Left ventricle myocardium inferior (tissue), 1 donor: ENCODE measurements at regions not wholly inside any gene's neighbourhood (a gene's known extent, or its start where the extent isn't known, plus 50 kb on each side); places are given as distances from the start of the nearest gene placed in this dataset.

Experiments
- DNase-seq: peaks from one replicate; pipeline ENCODE4 v3.0.0-alpha.2; 2020
- H3K27ac ChIP-seq: fragments of 200-600 bp; replicated peaks from 2 replicates; pipeline ENCODE4 v1.8.0; 2021
- H3K27me3 ChIP-seq: fragments of 200-600 bp; 2 replicates; pipeline ENCODE4 v1.8.0; 2021; ENCODE audit warnings: low read depth
- H3K36me3 ChIP-seq: fragments of 200-600 bp; 2 replicates; pipeline ENCODE4 v1.8.0; 2021
- H3K4me1 ChIP-seq: fragments of 200-600 bp; 2 replicates; pipeline ENCODE4 v1.8.0; 2021
- H3K4me3 ChIP-seq: fragments of 200-600 bp; 2 replicates; pipeline ENCODE4 v1.8.0; 2021; ENCODE audit warnings: mild to moderate bottlenecking, moderate library complexity
- H3K9me3 ChIP-seq: fragments of 200-600 bp; replicated peaks from 2 replicates; pipeline ENCODE4 v1.8.0; 2021
- CTCF ChIP-seq: fragments of 200-600 bp; IDR thresholded peaks from 2 replicates; pipeline ENCODE4 v1.8.0; 2021; ENCODE audit warnings: antibody characterized with exemption, mild to moderate bottlenecking, borderline replicate concordance
- intact Hi-C: fragments of 100-400 bp; cut with micrococcal nuclease; formaldehyde crosslinking; loops from one replicate; pipeline ENCODE4 v1.11.0; 2022
- donor health status: DM: no; HTN: yes; CAD: no; lungs with severe emphysema.

- H3K27me3 ChIP-seq, result peaks cover 84% of the 10 kb centered on the region
- no peak for TF ChIP-seq CTCF
- intact Hi-C loops, result no loop called here
These were observed 85.6 kb upstream of the HOXC13 start for GRCh38 chr12:53852992-53853391.

GRCh38 chr12:53854701-53855316, 83.8 kb upstream of the HOXC13 start:
- H3K4me3 ChIP-seq, result no peak overlapping the region
- no peaks in the 10 kb centered on the region for H3K9me3 ChIP-seq
- intact Hi-C loops, result no loop called here
- no peak overlapping the region for H3K27ac ChIP-seq
- H3K36me3 ChIP-seq, result no peaks in the 10 kb centered on the region
- H3K4me1 ChIP-seq, result no peaks in the 10 kb centered on the region
- H3K27me3 ChIP-seq, result peaks cover 75% of the 10 kb centered on the region
- TF ChIP-seq CTCF, result no peak
- DNase-seq, result no peak

More at GRCh38 chr12:53852992-53853391, 85.6 kb upstream of the HOXC13 start:
- no peaks in the 10 kb centered on the region for H3K9me3 ChIP-seq
- H3K4me3 ChIP-seq, result no peak overlapping the region
- DNase-seq, result no peak
- no peaks in the 10 kb centered on the region for H3K36me3 ChIP-seq
- H3K4me1 ChIP-seq, result no peaks in the 10 kb centered on the region
- no peak overlapping the region for H3K27ac ChIP-seq

- H3K4me3 ChIP-seq, result no peak overlapping the region
- no peaks in the 10 kb centered on the region for H3K9me3 ChIP-seq
- peaks cover 75% of the 10 kb centered on the region for H3K27me3 ChIP-seq
- H3K27ac ChIP-seq, result no peak overlapping the region
- intact Hi-C loops, result no loop called here
- no peak for TF ChIP-seq CTCF
- no peaks in the 10 kb centered on the region for H3K4me1 ChIP-seq
- H3K36me3 ChIP-seq, result no peaks in the 10 kb centered on the region
- DNase-seq, result no peak
These were observed 82.5 kb upstream of the HOXC13 start for GRCh38 chr12:53856132-53856531.

- H3K36me3 ChIP-seq, result no peaks in the 10 kb centered on the region
- H3K4me3 ChIP-seq, result no peak overlapping the region
- H3K27ac ChIP-seq, result no peak overlapping the region
- no peaks in the 10 kb centered on the region for H3K9me3 ChIP-seq
- DNase-seq, result no peak
- no peaks in the 10 kb centered on the region for H3K4me1 ChIP-seq
- intact Hi-C loops, result no loop called here
- TF ChIP-seq CTCF, result no peak
- H3K27me3 ChIP-seq, result peaks cover 81% of the 10 kb centered on the region
These were observed 81.0 kb upstream of the HOXC13 start for GRCh38 chr12:53857666-53858065.

- Histone ChIP-seq H3K27me3 (peaks cover 74% of the 10 kb centered on the region), H3K9me3 (no peaks in the 10 kb centered on the region), H3K4me3 (no peak overlapping the region), H3K27ac (no peak overlapping the region), H3K4me1 (no peaks in the 10 kb centered on the region), H3K36me3 (no peaks in the 10 kb centered on the region)
- intact Hi-C loops, result no loop called here
- no peak for TF ChIP-seq CTCF
- DNase-seq, result no peak
These were observed 77.9 kb upstream of the HOXC13 start for GRCh38 chr12:53860426-53861345.
